MM.1S (cell line): ENCODE measurements at regions not wholly inside any gene's neighbourhood (a gene's known extent, or its start where the extent isn't known, plus 50 kb on each side); places are given as distances from the start of the nearest gene placed in this dataset.

Experiments used
- EZH2 ChIP-seq: fragments of 300-600 bp; sonication (generic); optimal IDR thresholded peaks from 2 replicates; pipeline ENCODE3; 2017; ENCODE audit warnings: low read depth, mild to moderate bottlenecking, antibody characterized with exemption, low read length, mixed read lengths
- EZH2phosphoT487 ChIP-seq: fragments of 300-600 bp; sonication (generic); IDR thresholded peaks from 2 replicates; pipeline ENCODE4 v1.6.1; 2018; ENCODE audit warnings: antibody characterized with exemption, low read length
- TF ChIP-seq, protein P1 (sequence below): fragments of 300-600 bp; sonication (generic); IDR thresholded peaks from 2 replicates; pipeline ENCODE4 v1.5.1; 2016; ENCODE audit warnings: antibody characterized with exemption, low read length, mixed read lengths

GRCh38 chr3:181618260-181618659 lies 93.5 kb upstream of the SOX2 start:
- TF ChIP-seq, protein P1, sequence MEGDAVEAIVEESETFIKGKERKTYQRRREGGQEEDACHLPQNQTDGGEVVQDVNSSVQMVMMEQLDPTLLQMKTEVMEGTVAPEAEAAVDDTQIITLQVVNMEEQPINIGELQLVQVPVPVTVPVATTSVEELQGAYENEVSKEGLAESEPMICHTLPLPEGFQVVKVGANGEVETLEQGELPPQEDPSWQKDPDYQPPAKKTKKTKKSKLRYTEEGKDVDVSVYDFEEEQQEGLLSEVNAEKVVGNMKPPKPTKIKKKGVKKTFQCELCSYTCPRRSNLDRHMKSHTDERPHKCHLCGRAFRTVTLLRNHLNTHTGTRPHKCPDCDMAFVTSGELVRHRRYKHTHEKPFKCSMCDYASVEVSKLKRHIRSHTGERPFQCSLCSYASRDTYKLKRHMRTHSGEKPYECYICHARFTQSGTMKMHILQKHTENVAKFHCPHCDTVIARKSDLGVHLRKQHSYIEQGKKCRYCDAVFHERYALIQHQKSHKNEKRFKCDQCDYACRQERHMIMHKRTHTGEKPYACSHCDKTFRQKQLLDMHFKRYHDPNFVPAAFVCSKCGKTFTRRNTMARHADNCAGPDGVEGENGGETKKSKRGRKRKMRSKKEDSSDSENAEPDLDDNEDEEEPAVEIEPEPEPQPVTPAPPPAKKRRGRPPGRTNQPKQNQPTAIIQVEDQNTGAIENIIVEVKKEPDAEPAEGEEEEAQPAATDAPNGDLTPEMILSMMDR, result no peak
- TF ChIP-seq EZH2, result no peak
- no peak for TF ChIP-seq EZH2phosphoT487
